ENCODE measurements at regions not wholly inside any gene's neighbourhood (a gene's known extent, or its start where the extent isn't known, plus 50 kb on each side); places are given as distances from the start of the nearest gene placed in this dataset.
"Not testable (repeated sequence)": the region's sequence is repeated elsewhere in the genome, so short reads cannot be mapped to it uniquely, and the experiment has no call there.

DNA sequence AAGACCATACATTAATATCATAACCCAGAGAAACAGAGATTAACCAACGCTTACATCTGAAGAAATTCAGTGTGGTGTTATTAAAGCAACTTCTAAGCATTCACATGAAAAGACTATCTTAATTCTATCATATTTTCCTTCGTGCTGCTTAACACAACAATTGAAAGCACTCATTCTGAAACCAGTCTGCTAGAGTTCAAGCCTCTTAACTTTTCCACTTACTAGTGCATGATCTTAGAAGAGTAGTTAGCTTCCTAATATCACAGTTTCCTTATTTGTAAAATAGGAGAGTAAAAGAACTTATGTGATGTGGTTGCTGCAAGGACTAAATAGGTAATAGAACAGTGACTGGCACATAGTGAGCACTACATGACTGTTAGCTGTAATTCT is 379.3 kb downstream of the TRIM36 start:
- no peak for DNase-seq

DNA sequence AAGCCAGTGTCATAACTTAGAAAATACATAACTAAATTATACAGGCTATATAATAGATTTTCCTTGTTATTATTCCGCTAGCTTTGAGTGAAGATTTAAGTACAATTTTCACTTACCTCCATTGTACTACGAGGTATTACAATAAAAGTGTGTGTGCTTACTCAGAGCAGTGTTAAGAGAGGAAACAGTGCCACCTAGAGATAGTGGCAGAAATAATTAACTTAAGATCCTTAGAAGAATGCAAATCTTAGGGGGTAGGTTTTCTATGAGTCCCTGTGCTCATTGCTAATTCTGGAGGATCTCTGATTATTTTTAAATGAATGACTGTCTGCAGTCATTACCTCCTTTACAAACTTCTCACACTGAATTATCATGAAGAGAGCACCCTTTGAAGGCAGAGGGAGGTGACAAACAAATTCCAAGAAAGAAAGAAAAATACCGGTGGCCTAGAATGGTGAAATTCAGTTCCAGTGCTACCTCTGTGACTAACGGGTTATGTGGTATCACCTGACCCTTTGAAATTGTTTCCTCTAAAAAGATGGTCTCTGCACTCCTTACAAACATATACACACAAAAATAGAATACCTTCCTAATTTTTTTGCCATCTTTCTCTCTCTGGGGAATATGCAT is 379.8 kb downstream of the TRIM36 start:
- DNase-seq = no peak

DNA sequence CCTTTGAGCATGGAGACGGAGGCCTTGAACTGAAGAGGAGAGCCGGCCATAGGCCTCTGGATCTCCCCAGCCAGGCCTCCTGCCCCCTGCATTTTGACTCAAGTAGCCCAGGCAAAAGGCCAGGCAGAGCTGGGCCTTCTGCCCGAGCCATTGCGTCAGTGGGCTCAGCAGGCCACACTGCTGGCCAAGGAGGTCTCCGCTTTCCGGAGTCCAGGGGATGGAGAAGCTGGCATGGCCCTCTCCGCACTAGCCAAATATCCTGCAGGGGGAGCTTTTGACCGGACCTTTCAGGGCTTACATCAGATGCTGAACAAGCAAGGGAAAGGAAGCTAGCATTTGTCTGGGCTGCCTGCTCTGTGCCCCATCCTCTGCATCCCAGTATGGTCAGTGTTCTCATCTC is 386.8 kb downstream of the TRIM36 start:
- DNase-seq = no peak

DNA sequence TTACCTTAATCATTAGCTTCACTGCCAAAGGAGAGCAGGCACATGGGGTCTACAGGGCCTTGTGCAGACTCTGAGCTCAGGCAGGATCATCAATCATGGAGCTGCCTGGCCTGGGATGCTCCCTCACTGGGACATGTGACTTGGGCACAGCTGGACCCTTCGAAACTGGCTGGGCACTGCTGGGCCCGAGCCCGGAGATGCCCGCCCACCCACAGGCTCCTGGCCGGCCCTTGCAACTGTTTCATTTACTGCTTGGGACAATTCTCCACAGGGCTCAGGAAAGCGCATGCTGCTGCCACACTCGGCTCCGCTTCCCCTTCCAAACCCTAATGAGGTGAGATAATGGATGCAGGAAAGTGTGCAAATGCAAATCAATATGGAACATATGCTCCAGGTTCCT is 387.5 kb downstream of the TRIM36 start:
- DNase-seq = no peak

DNA sequence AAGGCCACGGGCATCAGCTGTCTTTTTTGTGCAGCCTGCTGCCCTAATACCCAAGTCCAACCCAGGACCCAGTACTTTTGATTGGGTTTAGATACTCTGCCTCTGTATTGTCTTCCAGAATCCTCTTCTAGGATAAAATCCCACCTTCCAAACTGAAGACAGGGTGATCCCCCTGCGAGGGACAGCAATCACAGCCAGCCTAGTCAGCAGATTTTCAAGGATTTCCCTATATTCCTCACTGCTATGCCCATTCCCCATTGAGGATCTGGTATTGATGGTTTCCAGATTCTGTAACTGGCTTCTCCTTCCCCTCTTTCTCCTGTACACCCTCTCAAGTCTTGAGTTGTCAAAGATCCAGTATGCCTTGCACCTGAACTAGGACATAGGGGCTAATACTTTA is 389.4 kb downstream of the TRIM36 start:
- no peak for DNase-seq

DNA sequence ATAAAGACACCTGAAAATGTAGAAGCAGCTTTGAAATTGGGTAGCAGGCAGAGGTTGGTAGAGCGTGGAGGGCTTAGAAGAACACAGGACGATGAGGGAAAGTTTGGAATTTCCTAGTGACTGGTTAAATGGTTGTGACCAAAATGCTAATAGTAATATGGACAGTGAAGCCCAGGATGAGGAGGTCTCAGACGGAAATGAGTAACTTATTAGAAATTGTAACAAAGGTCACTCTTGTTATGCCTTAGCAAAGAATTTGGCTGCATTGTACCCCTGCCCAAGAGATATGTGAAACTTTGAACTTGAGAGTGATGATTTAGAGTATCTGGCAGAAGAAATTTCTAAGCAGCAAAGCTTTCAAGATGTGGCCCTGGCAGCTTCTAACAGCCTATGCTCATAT is 382.5 kb downstream of the KCNN2 start:
- no peak for DNase-seq

DNA sequence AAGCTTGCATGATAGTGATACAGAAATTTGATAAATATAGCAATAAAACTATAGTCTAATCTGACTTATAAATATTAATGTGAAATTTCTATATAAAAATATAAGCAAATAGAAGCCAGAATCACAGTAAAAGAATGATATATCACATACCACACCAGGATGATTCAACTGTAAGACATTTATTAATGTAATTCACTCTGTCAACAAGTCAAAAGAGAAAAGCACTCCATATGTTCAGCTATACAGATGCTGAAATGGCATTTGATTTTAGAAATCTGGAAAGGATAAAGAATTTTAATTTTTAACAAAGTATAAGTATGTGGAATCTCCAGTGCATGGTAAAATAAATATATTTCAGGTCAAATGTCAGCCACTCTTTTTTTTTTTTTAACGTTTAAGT is 372.4 kb downstream of the KCNN2 start:
- no peak for DNase-seq

DNA sequence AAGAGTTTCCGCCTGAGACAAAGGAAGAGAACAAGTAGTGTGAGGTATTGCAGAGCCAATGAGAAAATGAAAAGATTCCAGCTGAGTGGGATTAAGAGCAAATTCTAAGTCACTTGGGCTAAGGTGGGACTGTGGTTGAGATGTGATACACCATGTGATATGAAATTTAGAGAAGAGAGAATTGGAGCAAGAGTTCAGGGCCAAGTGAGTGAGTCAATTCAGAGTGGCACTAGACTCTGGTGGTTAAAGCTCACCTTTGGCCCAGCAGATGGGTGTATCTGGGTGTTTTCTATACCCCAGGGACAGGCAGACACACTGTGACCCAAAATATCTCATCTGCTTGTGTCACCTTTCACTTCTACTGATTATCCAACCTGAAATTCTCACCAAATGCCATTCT is 368.1 kb downstream of the KCNN2 start:
- no peak for DNase-seq

DNA sequence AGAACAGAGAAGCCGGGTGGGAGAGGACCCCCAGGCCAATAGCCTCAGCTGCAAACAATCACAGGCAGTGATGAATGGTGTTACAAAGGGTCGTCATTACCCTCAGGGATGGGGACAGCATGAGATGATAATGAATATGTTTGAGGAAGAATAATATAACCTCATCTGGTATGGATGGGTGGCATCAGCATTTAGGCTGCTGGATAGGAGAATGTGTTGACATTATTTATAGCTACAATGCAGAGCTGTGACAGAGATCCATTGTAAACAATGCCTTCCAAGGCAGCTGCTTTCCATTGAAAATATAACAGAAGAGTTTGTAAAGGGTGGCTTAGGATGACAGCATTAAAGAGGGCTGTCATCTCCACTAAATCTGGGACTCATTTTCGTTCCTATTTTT is 365.5 kb downstream of the KCNN2 start:
- no peak for DNase-seq

DNA sequence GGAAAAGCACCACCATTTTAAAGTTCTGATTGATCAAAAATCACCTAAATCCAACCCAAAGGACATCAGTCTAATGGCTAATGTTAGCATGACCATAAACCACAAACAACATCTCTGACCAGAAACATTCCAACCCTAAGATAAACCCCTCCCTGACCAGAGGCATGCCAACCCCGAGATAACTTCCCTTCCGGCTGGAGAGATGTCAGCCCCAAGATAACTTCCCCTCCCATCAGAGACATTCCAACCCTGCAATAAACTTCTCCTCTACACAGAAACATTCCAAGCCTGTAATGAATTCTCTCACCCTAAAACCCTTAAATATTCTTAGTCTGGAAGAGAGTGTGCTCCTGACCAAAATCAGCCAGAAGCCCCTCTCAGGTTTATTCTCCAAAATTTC is 364.3 kb downstream of the KCNN2 start:
- DNase-seq = no peak

DNA sequence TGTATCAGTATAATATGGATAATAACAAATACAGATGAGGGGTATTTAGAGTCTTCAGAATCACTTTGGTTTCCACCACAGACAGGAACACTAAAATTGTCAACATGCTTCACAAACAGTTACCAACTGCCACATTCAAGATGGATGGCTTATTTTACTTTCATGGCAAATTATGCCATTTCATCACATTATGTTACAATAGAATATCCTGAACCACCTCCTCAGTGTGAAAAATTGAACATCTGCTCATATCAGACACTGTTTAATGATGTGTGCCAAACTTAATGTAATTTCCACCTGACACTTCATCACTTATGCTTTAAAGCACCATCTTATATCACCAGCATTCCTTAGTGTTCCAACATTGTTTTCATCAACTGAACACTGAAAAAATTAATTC is 357.4 kb downstream of the KCNN2 start:
- DNase-seq = no peak

DNA sequence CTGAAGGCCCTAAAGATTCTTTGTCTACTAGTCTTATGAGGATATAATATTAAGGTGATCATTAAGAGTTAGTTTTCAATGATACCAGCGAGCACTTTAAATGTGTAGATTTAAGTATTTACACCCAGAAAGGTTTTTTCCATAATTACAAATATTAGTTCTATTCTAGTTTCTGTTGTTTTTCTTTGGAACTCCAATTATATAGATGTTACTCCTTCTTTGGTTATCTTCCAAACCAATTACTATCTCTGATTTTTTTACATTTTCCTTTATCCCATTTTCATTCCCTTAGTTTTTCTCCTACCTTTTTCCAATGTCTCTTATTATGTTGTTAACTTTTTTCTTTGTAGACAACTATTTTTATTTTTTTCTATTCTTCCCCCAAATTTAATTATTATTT is 355.1 kb downstream of the KCNN2 start:
- DNase-seq = no peak

DNA sequence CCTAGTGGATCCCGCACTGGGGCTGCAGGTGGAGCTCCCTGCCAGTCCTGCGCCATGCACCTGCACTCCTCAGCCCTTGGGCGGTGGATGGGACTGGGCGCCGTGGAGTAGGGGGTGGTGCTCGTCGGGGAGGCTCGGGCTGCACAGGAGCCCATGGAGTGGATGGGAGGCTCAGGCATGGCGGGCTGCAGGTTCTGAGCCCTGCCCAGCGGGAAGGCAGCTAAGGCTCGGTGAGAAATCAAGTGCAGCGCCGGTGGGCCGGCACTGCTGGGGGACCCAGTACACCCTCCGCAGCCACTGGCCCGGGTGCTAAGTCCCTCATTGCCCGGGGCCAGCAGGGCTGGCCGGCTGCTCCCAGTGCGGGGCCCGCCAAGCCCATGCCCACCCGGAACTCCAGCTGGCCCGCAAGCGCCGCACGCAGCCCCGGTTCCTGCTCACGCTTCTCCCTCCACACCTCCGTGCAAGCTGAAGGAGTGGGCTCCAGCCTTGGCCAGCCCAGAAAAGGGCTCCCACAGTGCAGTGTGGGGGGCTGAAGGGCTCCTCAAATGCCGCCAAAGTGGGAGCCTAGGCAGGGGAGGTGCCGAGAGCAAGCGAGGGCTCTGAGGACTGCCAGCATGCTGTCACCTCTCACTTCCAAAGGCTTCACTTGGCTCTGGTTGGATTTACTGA is 342.5 kb downstream of the KCNN2 start:
- DNase-seq = not testable (repeated sequence)

DNA sequence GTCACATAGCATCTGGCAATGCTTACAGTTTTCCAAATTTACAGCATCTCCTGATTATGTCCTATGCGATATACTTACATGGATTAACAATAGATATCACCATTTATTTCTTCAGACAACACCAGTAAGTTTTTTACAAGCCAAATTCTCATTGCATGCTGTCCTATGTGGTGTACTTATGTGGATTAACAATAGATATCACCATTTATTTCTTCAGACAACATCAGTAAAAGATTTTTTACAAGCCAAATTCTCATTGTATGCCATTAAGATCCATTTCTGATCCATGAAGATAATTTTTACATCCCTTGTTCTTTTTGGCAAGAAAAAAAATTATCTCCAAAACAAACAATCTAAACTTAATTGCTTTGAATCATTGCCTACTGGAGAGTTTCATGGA is 340.9 kb downstream of the KCNN2 start:
- no peak for DNase-seq

DNA sequence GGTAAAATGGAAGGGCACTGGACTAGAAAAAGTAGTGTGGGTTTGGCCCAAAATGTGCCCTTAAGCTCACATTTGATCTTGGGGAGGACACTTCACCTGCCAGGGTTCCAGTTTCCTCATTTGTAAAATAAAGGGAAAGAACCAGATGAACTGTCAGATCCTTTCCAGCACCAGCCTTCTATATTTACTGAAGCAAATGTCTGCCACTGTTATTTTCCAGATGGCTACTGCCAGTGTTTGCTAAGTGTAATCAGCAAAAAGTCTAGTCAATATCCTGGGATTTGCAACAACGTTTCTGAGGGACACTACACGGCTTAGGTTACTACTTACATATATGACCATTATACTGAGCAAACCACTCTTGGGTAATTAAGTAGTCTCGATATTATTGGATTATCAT is 340.3 kb downstream of the KCNN2 start:
- DNase-seq = no peak

DNA sequence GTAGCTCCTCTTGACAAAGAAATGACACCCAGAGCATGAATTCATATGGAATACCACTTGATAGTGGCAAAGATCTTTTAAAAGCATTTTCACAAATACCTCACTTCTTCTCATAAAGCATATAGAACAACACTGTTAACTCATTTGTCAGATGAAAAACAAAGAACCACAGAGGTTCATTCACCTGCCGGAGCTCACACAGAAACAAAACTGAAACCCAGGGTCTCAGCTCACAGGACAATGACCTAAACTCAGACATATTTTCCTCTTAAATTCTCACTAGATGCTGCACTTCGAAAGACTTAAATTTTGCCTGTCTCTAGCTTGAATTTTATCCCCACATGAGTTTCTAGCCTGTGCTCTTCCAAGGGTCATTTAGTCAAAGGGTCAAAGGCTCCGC is 339.0 kb downstream of the KCNN2 start:
- DNase-seq = no peak

DNA sequence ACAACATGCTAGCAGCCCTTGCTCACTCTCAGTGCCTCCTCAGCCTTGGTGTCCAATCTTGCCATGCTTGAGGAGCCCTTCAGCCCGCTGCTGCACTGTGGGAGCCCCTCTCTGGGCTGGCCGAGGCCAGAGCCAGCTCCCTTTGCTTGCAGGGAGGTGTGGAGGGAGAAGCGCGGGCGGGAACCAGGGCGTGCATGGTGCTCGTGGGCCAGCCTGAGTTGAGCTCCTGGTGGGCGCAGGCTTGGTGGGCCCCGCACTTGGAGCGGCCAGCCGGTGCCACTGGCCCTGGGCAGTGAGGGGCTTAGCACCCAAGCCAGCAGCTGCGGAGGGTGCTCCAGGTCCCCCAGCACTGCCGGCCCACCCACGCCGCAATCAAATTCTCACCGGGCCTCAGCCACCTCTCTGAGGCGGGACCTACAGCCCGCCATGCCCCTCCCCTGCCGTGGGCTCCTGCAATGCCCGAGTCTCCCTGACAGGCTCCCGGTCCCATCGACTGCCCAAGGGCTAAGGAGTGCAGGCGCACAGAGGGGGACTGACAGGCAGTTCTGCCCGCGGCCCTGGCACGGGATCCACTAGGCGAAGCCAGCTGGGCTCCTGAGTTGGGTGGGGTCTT is 333.5 kb downstream of the KCNN2 start:
- no peak for DNase-seq

DNA sequence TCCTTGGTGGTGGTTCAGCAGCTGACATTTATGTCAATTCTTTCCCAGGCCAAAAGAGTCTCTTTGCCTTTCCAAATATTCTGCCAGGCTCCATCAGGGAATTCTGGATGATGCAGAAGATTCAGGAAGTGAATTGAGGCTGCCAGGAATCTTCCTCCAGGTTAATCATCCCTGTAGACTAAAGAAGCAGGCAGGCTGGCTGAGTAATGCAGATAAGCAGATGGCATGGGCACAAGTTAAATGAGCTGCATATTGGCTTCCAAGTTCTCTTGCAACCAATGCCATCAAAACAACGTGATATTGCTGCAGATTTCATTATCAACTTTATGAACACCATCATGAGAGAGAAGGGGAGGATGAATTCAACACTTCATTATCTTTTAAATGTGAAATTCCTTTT is 324.5 kb downstream of the KCNN2 start:
- DNase-seq = no peak

DNA sequence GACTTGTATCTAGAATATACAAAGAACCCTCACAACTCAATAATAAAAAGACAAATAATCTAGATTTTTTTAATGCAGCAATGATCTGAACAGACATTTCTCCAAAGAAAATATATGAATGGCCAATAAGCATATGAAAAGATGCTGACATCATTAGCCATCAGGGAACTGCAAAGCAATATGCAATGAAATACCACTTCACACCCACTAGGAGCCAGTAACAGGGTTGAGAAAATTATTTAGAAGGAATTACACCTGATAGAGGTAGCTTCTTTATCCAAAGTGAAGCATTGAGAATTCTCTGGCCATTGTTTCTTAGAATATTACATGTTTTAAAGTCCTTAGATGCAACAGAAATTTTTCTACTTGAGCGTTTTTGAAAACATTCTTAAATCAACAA is 316.9 kb downstream of the KCNN2 start:
- no peak for DNase-seq

DNA sequence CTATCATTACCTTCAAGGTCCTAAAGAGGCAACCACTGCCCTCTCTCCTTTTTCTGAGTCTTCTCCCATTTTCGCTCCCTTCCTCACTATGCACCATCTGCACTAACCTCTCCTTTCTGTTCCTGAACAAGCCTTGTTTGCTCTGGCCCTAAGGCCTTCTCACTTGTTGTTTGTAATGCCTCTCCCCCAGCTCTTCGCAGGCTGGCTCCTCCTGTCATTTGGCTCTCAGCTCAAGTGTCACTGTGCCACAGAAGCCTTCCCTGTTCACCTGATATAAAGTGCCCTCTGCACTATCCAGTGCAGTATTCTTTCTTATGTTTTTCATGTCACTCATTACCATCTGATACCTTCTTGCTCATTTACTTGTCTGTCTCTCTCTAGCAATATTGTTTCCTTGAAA is 303.7 kb downstream of the KCNN2 start:
- DNase-seq = no peak

DNA sequence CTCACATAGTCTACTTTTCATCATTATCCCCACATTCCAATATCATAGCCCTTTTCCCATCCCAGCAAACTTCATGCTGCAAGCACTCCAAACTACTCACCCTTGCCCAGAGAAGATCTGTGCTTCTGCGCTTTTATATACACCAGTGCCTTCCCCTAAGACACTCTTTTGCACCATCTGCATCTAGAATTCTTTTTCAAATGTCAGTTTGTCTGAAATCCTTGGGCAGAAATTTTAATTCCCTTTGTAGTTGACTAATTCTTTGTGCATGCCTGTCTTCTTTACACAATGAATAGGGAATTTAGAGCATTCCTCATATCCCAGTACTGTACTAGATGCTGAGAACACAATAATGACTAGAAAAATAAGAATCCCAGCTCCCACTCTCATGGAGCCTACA is 298.9 kb downstream of the KCNN2 start:
- DNase-seq = no peak

DNA sequence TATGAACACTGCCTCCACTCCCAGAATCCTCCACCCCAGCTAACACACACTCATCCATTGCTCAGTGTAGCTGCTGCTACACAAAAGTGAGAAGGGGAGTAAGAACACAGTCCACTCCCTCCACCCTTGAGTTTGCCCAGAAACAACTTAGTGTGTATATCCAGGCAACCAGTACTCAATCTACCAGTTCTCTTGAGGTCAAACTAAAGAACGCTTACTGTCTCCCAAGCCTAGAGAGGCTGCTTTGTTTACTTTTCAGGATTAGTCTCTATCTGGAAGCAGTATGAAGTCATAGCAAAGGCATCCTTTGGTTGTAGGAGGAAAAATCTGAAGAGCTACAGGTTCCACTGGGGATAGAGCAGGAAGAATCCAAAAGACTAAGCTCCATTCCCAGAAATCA is 296.3 kb downstream of the KCNN2 start:
- no peak for DNase-seq

DNA sequence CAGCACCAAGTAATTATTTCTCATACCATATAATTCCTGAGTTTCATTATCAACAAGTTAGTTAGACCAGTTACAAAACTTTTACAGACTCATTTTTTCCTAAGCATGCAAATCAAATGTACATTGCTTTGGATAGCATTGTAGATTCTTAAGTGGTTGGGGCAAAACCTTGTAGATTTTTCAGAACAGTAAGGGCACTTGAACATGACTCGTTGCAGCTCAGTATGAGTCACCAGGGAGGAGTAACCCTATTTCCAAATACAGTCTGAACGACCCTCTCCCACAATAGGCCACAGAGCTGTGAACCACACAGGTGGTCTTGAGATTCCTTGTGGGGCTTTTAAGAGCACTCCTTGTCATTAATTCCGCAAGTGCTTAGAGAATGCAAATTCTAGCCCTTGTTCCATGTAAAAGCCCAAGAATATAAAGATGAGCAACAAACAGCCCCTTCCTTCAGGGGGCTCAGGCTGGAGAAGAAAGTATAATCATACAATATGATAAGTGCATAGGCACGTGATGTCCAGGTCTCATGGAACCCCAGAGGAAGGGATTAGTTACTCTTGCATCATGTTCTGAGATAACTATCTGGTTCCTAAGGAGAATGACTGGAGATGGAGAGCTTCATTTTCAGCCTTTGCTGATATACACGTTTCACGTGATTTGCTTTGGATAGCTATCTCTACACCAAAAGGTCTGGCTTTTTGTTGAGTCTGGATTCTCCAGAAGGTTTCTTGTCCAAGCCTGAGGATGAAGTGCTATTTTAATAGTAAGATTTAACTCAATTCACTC is 295.7 kb downstream of the KCNN2 start:
- DNase-seq = no peak

DNA sequence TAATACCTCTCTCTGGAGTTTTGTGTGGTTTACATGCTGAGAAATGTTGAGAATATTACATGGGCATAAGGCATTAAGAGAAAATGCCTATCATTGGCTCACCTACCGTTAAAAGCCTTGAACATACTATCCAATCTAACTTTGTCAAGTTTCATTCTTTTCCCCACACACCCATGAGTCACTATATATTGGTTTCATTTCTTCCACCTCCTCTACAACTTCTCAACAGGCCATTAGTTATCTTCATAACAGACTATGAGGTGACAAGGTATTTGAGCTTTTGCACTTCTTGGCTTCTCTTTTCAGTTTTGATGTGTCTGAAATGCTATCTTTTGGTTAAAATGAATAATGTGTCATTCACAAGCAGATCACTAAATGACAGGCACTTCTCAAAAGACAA is 288.0 kb downstream of the KCNN2 start:
- DNase-seq = no peak
